ENCODE measurements at regions not wholly inside any gene's neighbourhood (a gene's known extent, or its start where the extent isn't known, plus 50 kb on each side); places are given as distances from the start of the nearest gene placed in this dataset.

GRCh38 chr21:32198384-32198783 is 80.5 kb downstream of the MIS18A start:
- no peaks in the 10 kb centered on the region for H3K36me3 ChIP-seq (ENCODE audit: control insufficient read depth, insufficient read depth, low read length)
- H3K27me3 ChIP-seq (ENCODE audit: control insufficient read depth, insufficient read depth, low read length, poor library complexity, severe bottlenecking), result no peaks in the 10 kb centered on the region
- H3K4me1 ChIP-seq (ENCODE audit: control insufficient read depth, insufficient read depth, low read length), result no peaks in the 10 kb centered on the region
- H3K9me3 ChIP-seq (ENCODE audit: control insufficient read depth, low read length), result no peaks in the 10 kb centered on the region
- H3K4me3 ChIP-seq (ENCODE audit: insufficient read depth, low read depth, low read length), result no peak overlapping the region
- 91 to 92% methylated on average over 8 of the region's 8 CpGs for WGBS, 2 experiments
- no peak overlapping the region for H3K27ac ChIP-seq (ENCODE audit: insufficient read depth, low read depth, low read length, poor library complexity, severe bottlenecking)

- Histone ChIP-seq H3K27ac (ENCODE audit: insufficient read depth, low read depth, low read length, poor library complexity, severe bottlenecking) (no peak overlapping the region), H3K4me1 (ENCODE audit: control insufficient read depth, insufficient read depth, low read length) (no peaks in the 10 kb centered on the region), H3K4me3 (ENCODE audit: insufficient read depth, low read depth, low read length) (no peak overlapping the region), H3K36me3 (ENCODE audit: control insufficient read depth, insufficient read depth, low read length) (no peaks in the 10 kb centered on the region), H3K9me3 (ENCODE audit: control insufficient read depth, low read length) (no peaks in the 10 kb centered on the region), H3K27me3 (ENCODE audit: control insufficient read depth, insufficient read depth, low read length, poor library complexity, severe bottlenecking) (no peaks in the 10 kb centered on the region)
- WGBS, 2 experiments, result 86 to 88% methylated on average over 2 of the region's 2 CpGs
Measured at GRCh38 chr21:32197896-32198295, 81.0 kb downstream of the MIS18A start.

GRCh38 chr21:32196001-32196400 is 82.8 kb downstream of the MIS18A start:
- H3K4me3 ChIP-seq (ENCODE audit: insufficient read depth, low read depth, low read length), result no peak overlapping the region
- no peaks in the 10 kb centered on the region for H3K27me3 ChIP-seq (ENCODE audit: control insufficient read depth, insufficient read depth, low read length, poor library complexity, severe bottlenecking)
- H3K4me1 ChIP-seq (ENCODE audit: control insufficient read depth, insufficient read depth, low read length), result no peaks in the 10 kb centered on the region
- no peak overlapping the region for H3K27ac ChIP-seq (ENCODE audit: insufficient read depth, low read depth, low read length, poor library complexity, severe bottlenecking)
- H3K36me3 ChIP-seq (ENCODE audit: control insufficient read depth, insufficient read depth, low read length), result no peaks in the 10 kb centered on the region
- no peaks in the 10 kb centered on the region for H3K9me3 ChIP-seq (ENCODE audit: control insufficient read depth, low read length)
- 88 to 92% methylated on average over 4 of the region's 4 CpGs for WGBS, 2 experiments

DNA sequence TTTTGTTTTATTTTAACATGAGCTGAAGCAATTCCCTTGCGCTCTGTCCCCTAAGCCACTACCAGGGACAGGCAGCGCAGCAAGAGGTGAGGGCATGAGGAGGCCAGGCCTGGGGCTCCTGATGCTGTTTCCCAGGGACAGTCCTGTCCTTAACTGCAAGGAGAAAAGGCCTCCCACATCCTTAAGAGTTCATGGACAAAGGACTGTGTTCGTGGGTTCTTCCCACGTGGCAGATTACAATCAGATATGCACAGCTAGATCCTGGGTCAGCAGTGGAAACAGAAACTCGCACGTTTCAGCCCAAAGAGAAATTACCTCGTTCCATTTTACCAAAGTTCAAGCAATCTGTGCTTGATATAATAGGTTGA is 85.8 kb downstream of the MIS18A start:
- H3K4me3 ChIP-seq (ENCODE audit: insufficient read depth, low read depth, low read length), result no peak overlapping the region
- H3K27ac ChIP-seq (ENCODE audit: insufficient read depth, low read depth, low read length, poor library complexity, severe bottlenecking), result no peak overlapping the region
- 96% methylated on average over 7 of the region's 7 CpGs for WGBS, 2 experiments
- H3K4me1 ChIP-seq (ENCODE audit: control insufficient read depth, insufficient read depth, low read length), result no peaks in the 10 kb centered on the region
- H3K27me3 ChIP-seq (ENCODE audit: control insufficient read depth, insufficient read depth, low read length, poor library complexity, severe bottlenecking), result no peaks in the 10 kb centered on the region
- no peaks in the 10 kb centered on the region for H3K36me3 ChIP-seq (ENCODE audit: control insufficient read depth, insufficient read depth, low read length)
- no peaks in the 10 kb centered on the region for H3K9me3 ChIP-seq (ENCODE audit: control insufficient read depth, low read length)

- H3K9me3 ChIP-seq (ENCODE audit: control insufficient read depth, low read length), result no peaks in the 10 kb centered on the region
- no peaks in the 10 kb centered on the region for H3K4me1 ChIP-seq (ENCODE audit: control insufficient read depth, insufficient read depth, low read length)
- no peak overlapping the region for H3K4me3 ChIP-seq (ENCODE audit: insufficient read depth, low read depth, low read length)
- no peaks in the 10 kb centered on the region for H3K36me3 ChIP-seq (ENCODE audit: control insufficient read depth, insufficient read depth, low read length)
- WGBS, 2 experiments, result 92% methylated on average over 13 of the region's 13 CpGs
- no peaks in the 10 kb centered on the region for H3K27me3 ChIP-seq (ENCODE audit: control insufficient read depth, insufficient read depth, low read length, poor library complexity, severe bottlenecking)
- no peak overlapping the region for H3K27ac ChIP-seq (ENCODE audit: insufficient read depth, low read depth, low read length, poor library complexity, severe bottlenecking)
Measured at GRCh38 chr21:32192291-32193097, 86.4 kb downstream of the MIS18A start.

- H3K9me3 ChIP-seq (ENCODE audit: control insufficient read depth, low read length), result no peaks in the 10 kb centered on the region
- H3K36me3 ChIP-seq (ENCODE audit: control insufficient read depth, insufficient read depth, low read length), result no peaks in the 10 kb centered on the region
- no peaks in the 10 kb centered on the region for H3K27me3 ChIP-seq (ENCODE audit: control insufficient read depth, insufficient read depth, low read length, poor library complexity, severe bottlenecking)
- WGBS, 2 experiments, result 87 to 90% methylated on average over 9 of the region's 9 CpGs
- peaks cover 10% of the 10 kb centered on the region for H3K4me1 ChIP-seq (ENCODE audit: control insufficient read depth, insufficient read depth, low read length)
- H3K27ac ChIP-seq (ENCODE audit: insufficient read depth, low read depth, low read length, poor library complexity, severe bottlenecking), result no peak overlapping the region
- no peak overlapping the region for H3K4me3 ChIP-seq (ENCODE audit: insufficient read depth, low read depth, low read length)
Measured at GRCh38 chr21:32190493-32191144, 88.2 kb downstream of the MIS18A start.

- H3K36me3 ChIP-seq (ENCODE audit: control insufficient read depth, insufficient read depth, low read length), result no peaks in the 10 kb centered on the region
- WGBS, 2 experiments, result 78 to 86% methylated on average over 5 of the region's 5 CpGs
- no peaks in the 10 kb centered on the region for H3K9me3 ChIP-seq (ENCODE audit: control insufficient read depth, low read length)
- H3K4me1 ChIP-seq (ENCODE audit: control insufficient read depth, insufficient read depth, low read length), result peaks cover 10% of the 10 kb centered on the region
- H3K27ac ChIP-seq (ENCODE audit: insufficient read depth, low read depth, low read length, poor library complexity, severe bottlenecking), result no peak overlapping the region
- H3K4me3 ChIP-seq (ENCODE audit: insufficient read depth, low read depth, low read length), result no peak overlapping the region
- no peaks in the 10 kb centered on the region for H3K27me3 ChIP-seq (ENCODE audit: control insufficient read depth, insufficient read depth, low read length, poor library complexity, severe bottlenecking)
Measured at GRCh38 chr21:32189688-32190483, 89.0 kb downstream of the MIS18A start.

DNA sequence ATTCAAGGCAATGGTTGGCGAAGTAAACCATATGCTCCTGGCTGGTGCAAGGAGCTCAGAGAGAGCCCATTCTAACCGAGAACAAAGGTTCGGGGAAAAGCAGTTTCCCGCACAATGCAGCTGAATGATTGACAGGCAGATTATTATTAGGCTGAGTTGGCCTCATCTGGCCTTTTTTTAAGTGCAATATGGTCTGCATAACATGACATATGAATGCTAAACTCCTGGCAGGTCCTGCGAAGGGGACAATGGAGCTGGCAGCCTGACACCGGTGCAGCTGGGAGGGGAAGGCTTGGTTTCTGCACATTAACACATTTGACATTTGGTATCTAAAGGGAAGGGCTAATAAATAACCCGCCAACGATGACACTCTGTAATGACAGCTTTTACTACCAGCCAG is 92.0 kb downstream of the MIS18A start:
- no peaks in the 10 kb centered on the region for H3K36me3 ChIP-seq (ENCODE audit: control insufficient read depth, insufficient read depth, low read length)
- H3K4me1 ChIP-seq (ENCODE audit: control insufficient read depth, insufficient read depth, low read length), result peaks cover 10% of the 10 kb centered on the region
- H3K27ac ChIP-seq (ENCODE audit: insufficient read depth, low read depth, low read length, poor library complexity, severe bottlenecking), result no peak overlapping the region
- no peak overlapping the region for H3K4me3 ChIP-seq (ENCODE audit: insufficient read depth, low read depth, low read length)
- H3K9me3 ChIP-seq (ENCODE audit: control insufficient read depth, low read length), result no peaks in the 10 kb centered on the region
- no peaks in the 10 kb centered on the region for H3K27me3 ChIP-seq (ENCODE audit: control insufficient read depth, insufficient read depth, low read length, poor library complexity, severe bottlenecking)
- 74 to 82% methylated on average over 8 of the region's 8 CpGs for WGBS, 2 experiments

DNA sequence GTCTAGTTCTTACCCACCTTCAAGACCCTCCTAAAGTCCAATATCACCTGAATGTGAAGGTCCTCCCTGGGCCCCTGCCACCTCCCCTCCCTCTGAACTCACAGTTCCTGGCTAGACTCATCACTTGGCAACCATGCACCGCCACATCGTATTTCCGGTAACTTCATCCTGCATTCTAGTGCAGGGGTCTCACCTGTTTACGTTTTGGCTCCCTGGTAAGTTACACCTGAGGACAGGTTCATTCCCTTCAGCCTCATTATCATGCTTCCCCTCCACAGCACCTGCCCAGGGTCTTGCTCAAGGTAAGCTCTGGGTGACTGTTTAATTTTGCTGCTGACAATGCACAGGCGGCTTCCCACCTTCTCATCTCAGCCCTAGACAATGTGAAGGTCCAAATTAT is 93.1 kb downstream of the MIS18A start:
- Histone ChIP-seq H3K4me3 (ENCODE audit: insufficient read depth, low read depth, low read length) (no peak overlapping the region), H3K4me1 (ENCODE audit: control insufficient read depth, insufficient read depth, low read length) (peaks cover 10% of the 10 kb centered on the region), H3K9me3 (ENCODE audit: control insufficient read depth, low read length) (no peaks in the 10 kb centered on the region), H3K27me3 (ENCODE audit: control insufficient read depth, insufficient read depth, low read length, poor library complexity, severe bottlenecking) (no peaks in the 10 kb centered on the region), H3K27ac (ENCODE audit: insufficient read depth, low read depth, low read length, poor library complexity, severe bottlenecking) (no peak overlapping the region), H3K36me3 (ENCODE audit: control insufficient read depth, insufficient read depth, low read length) (no peaks in the 10 kb centered on the region)
- 94 to 95% methylated on average over 5 of the region's 5 CpGs for WGBS, 2 experiments

DNA sequence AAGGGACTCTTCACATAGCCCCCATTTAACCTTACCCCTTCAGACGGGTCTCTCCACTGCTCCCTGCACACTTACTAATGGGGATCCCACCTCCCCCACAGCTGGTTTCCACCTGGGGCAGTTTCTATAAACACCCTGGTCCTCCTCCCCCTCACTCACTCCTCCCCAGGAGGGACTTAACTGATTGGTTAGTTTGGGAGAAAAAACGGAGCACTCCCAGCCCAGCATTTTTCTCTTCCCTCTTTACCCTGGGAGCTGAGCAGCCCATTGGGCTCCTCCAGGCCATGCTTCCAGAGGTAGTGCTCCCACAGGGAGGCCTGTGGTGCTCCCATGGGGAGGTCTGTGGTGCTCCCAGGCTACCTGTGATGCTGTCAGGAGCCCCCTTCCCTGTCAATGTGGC is 93.7 kb downstream of the MIS18A start:
- Histone ChIP-seq H3K9me3 (ENCODE audit: control insufficient read depth, low read length) (no peaks in the 10 kb centered on the region), H3K4me3 (ENCODE audit: insufficient read depth, low read depth, low read length) (no peak overlapping the region), H3K27ac (ENCODE audit: insufficient read depth, low read depth, low read length, poor library complexity, severe bottlenecking) (no peak overlapping the region), H3K27me3 (ENCODE audit: control insufficient read depth, insufficient read depth, low read length, poor library complexity, severe bottlenecking) (no peaks in the 10 kb centered on the region), H3K36me3 (ENCODE audit: control insufficient read depth, insufficient read depth, low read length) (no peaks in the 10 kb centered on the region), H3K4me1 (ENCODE audit: control insufficient read depth, insufficient read depth, low read length) (peaks cover 10% of the 10 kb centered on the region)
- WGBS, 2 experiments, result 80 to 85% methylated on average over 2 of the region's 2 CpGs

All from ectodermal cell (in vitro differentiated cells).